Vagina (tissue), 2 donors: ENCODE measurements at regions not wholly inside any gene's neighbourhood (a gene's known extent, or its start where the extent isn't known, plus 50 kb on each side); places are given as distances from the start of the nearest gene placed in this dataset.

Experiments used
- CTCF ChIP-seq, 3 experiments: fragments of 450-650 bp in 2 of 3; fragments of 200-600 bp in 1 of 3; sonication (generic) in 1 of 3; IDR thresholded peaks; one replicate each; pipeline ENCODE4 v1.5.1; 2017 to 2019; ENCODE audit warnings: antibody characterized with exemption in 3 of 3, mild to moderate bottlenecking in 2 of 3, moderate library complexity in 2 of 3
- POLR2A ChIP-seq, 2 donors: fragments of 450-650 bp; IDR thresholded peaks; one replicate each; pipeline ENCODE4 v1.6.1; 2017; ENCODE audit warnings: antibody characterized with exemption in 2 of 2, mild to moderate bottlenecking in 2 of 2, moderate library complexity in 2 of 2
- POLR2AphosphoS5 ChIP-seq, 2 donors: sonication (generic); formaldehyde crosslinking; IDR thresholded peaks; one replicate each; pipeline ENCODE4 v1.9.0; 2017; ENCODE audit warnings: antibody characterized with exemption in 2 of 2, mild to moderate bottlenecking in 2 of 2, low read depth in 1 of 2; ENCODE audit not compliant: insufficient read depth in 1 of 2

GRCh38 chr2:6459138-6459537 lies 406.6 kb downstream of the CMPK2 start:
- TF ChIP-seq CTCF (IDR thresholded peaks at IDR 0.05): no peak
- TF ChIP-seq POLR2A (IDR thresholded peaks at IDR 0.05): no peak
- TF ChIP-seq POLR2AphosphoS5 (IDR thresholded peaks at IDR 0.05; ENCODE audit: insufficient read depth in 1 of 2, low read depth in 1 of 2): no peak
